ENCODE measurements at regions not wholly inside any gene's neighbourhood (a gene's known extent, or its start where the extent isn't known, plus 50 kb on each side); places are given as distances from the start of the nearest gene placed in this dataset.
A peak's percentile ranks its signal among the peaks of the same experiment; 100 is the strongest.

DNA sequence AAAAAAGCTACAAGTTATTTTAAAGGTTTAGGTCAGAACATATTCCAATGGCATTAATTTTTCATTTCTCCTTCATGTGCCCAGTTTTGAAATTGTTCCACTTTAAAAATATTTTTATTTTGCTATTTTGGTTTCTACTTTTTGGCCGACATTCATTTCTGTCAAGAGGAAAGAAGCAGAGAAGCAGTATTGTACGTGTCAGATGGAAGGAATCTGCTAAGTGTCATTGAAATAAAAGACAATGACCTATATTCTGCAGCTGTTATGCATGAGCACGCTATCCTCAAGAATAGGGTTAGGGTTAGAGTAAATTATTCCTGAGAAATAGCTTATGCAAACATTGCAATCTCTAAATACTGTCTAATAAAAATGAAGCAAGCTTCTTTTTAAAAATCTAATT, 941.7 kb downstream of the TUSC7 start:
- no peak for DNase-seq

- no peak for DNase-seq
These were observed 946.8 kb downstream of the TUSC7 start for GRCh38 chr3:117656391-117656790.

DNA sequence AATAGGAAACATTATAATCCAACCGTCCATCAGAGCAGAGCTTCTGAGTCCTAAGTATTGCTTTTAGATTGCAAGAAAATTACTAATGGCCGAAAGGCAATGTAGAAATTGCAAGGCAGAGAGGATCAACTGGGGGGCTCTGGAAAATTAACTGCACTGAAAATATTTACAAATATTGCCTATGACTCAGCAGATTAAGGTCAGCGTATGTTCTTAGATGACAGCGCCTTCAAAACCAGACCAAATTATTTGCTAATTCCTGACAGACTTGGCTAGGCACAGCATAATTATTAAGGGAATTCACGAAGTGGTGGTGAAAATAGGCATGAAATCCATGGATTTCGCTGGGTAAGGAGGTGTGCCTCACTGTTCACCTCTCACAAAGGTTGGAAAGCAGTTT, 947.7 kb downstream of the TUSC7 start:
- DNase-seq, result no peak

DNA sequence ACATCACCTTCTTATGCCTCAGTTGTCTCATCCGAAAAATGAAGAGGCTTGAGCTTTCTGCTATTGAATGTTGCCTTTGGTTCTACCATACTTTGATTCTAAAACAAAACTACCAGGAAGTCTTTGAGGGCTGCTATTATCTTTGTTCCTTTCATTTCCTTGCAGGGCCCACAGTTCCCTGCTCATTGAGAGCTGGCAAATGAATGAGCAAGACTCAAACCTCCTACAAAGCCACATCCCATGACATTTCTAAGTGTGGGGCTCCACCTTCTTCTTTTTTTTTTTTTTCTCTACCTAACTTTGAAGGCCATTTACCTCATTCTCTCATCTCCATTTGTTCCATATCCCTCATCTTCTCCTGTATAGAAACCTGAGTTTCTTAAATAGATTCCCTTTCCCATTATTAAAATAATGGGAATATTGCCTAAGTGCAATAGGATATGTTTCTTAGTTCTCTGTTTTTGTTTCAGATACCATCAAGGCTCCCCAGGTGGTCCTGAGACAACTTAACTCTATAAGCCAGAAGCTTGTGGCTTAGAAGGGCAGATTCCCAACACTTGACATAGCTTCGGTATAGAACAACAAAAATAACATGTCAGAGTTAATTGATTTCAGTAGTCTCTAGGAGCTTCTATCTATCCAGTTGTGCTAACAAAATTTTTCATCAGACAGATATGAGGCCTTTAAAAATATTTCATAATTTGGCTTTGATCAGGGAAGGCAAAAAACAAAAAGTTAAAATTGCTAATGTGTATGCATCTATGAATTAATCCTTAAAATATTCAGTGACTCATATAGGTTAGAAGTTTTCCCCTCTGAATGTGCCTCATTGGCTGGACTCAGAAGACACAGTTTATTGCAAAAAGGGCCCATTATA, 951.6 kb downstream of the TUSC7 start:
- DNase-seq, result no peak

DNA sequence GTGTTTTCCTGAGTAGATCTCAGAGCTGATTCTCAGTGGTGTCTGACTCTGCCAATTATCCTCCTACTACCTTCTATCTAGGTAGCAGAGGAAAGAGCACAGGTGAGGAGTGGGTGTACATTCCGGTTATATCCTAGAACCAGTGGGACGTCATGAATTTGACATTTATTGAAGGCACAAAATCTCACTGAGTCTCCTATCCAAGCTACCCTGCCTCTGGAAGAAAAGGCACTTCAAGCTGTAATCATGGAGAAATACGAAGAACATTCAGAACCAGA, 952.2 kb downstream of the TUSC7 start:
- DNase-seq, result no peak

DNA sequence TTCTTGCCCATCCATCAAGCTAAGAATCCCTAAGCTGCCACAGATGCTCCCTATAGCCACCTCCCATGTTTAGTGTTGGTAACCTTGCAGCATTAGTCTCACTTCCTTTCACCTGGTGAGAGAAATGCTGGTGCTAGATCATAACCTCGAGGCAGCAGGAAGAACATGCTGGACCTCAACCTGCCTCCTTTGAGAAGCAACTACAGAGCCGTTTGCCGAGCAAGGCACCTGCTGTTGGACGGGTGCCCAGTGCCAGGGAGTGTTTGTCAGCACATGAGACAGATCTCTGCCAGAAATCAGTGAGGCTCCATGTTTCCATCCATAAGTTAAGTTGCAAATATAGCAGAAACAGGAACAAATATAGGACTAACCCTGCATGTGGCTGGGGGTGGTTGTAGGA, 955.7 kb downstream of the TUSC7 start:
- DNase-seq, result peak in 21 of 56 donors; percentile 1 to 40 (median 11)

GRCh38 chr3:117666325-117666724, 956.7 kb downstream of the TUSC7 start:
- no peak for DNase-seq

DNA sequence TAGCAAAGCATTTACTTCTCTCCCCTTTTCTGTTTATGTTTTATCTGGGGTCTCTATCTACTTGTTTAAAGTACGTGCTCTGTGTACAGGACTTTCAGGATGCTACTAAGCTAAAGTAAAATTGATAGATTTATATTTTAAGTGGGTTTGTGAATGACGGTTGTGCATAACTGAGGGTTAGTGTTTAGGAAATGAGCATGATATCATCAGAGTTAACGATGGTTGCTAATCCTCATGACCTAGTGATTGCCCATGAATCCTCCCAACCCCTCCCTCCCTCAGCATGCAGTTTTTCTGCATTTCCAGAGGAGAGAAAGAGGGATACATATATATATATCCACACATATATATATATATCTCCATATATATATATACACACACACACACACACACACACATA, 957.2 kb downstream of the TUSC7 start:
- DNase-seq, result no peak

- DNase-seq, result no peak
These were observed 960.2 kb downstream of the TUSC7 start for GRCh38 chr3:117669774-117670173.

- DNase-seq, result no peak
These were observed 962.2 kb downstream of the TUSC7 start for GRCh38 chr3:117671722-117672318.

- DNase-seq, result no peak
These were observed 964.7 kb downstream of the TUSC7 start for GRCh38 chr3:117674321-117674720.

DNA sequence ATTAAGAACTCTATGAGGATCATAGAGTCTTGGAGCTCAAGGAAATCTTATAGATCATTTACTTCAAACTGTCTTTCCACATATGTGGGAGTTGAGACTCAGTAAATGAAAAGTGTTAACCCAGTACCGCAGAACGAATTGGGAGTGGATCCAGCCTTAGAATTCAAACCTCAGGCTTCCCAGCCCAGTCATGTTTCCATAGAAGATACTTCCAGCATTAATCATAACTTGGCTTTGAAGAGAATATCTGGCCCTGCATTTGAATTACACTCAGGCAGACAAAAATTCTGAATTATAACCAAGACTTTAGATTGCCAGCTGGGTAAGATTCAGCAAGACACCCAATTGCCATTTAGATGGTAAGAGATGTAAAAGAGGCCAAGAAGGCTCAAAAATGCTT, 972.0 kb downstream of the TUSC7 start:
- DNase-seq, result no peak

- no peak for DNase-seq
These were observed 977.5 kb downstream of the TUSC7 start for GRCh38 chr3:117687096-117687495.

DNA sequence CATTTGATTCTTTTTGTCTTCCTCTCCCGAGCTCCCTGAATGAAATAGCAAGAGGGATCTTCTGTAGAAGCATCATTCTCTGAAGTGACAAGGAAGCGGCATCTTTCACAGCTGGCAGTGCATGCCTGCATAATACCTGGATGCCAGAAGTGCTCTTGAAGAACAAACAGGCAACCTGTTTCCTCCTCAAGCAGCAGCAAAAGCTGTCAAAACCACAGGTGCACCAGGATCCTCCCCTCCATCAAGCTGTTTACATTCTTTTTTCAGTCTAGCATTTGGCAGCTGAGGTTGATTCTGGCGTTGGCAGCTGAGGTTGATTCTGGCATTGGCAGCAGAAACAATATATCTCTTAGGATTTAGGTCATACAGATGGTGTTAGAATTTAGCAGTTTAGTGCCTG, 979.0 kb downstream of the TUSC7 start:
- DNase-seq, result no peak

DNA sequence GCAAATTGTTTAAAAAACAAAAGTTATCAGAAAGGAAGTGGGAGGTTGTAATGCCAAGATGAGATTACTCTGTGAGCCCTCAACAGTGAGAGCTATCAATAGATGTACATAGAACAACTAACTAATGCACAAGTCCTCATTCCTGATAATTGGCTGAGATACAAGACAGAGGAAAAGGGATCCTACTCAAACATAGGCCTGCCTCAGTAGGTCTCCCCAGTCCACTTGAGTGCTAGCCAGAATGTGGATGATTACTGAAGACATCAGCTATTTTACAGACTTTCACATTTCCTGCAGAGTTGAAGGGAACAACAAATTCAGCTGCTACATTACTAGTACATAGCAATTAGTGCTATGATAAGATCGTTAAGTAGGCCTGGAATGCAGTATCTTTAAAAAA, 981.9 kb downstream of the TUSC7 start:
- no peak for DNase-seq

DNA sequence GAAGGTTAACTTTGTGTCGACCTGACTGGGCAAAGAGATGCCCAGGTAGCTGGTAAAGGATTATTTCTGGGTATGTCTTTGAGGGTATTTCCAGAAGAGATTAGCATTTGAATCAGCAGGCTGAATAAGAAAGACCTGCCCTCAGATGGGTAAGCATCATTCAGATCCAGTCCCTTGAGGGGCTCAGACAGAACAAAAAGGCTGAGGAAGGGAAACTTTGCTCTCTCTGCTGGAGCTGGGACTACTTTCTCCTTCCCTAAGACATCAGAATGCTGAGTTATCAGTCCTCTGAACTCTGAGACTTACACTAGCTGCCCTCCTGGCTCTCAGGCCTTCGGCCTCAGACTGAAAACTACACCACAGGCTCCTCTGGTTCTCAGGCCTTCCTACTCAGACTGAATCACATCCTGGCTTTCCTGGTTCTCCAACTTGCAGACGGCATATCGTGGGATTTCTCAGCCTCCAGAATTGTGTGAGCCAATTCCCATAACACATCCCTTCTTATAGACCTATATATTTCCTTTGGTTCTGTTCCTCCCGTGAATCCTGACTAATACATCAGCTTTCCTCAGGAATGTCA, 982.9 kb downstream of the TUSC7 start:
- DNase-seq, result no peak

GRCh38 chr3:117695321-117695720, 985.7 kb downstream of the TUSC7 start:
- no peak for DNase-seq

DNA sequence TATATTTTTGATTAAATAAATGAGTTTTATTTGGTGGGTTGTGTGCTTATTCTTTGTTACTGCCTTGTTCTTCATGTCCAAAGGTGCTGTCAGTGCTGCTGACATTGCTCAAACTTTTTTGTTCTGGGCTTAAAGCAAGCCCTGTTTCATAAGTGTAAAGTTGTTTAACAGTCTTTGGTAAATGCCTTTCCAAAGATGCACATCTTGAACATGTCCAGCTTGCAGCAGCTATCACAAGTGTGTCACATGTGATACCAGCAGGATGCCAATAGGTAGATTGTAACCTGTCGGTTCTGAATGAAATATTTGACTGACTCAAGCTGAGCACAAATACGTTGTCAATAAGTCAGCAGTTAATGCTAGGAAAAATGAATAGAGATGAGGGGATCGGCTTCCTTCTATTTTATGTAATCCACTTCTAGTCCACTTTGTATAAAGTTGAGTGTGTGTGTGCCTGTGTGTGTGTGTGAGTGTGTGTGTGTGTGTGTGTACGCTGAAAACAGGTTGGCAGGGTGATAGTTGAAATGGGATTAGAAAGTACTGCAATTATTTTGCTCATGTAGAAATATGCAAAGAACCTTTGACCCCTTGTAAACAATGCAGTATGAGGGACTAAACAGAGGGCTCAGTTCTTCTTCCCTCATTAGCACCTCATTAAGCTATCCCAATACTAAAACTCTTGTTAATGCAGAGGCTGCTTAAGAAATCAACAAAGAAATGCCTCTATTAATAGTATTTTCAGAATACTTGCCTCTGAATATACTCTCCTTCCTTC, 986.5 kb downstream of the TUSC7 start:
- no peak for DNase-seq

DNA sequence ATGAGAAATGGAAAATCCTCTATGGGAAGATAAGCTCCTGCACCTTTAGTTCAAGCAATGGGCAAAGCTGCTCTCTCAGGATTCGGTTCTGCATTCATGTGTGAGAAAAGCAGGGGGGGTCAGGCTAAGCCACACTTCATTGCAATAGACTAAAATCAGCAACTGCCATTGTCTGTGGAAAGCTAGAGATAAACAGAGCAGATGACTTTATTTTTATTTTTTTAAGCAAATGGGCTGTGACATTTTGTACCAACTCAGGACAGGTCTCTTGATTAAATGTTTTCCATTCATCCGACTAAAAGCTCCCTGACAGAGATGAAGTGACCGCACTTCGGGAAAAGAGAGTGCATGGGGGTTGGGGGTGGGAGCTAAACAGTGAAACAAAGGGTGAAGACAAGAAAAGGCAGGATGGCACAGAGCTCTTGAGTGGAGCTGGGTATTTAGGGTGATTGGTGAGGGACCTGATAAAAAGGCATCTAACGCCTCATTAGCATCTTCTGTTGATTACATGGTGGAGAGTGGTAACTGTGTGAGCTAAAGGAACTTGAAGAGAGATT, 987.4 kb downstream of the TUSC7 start:
- no peak for DNase-seq

DNA sequence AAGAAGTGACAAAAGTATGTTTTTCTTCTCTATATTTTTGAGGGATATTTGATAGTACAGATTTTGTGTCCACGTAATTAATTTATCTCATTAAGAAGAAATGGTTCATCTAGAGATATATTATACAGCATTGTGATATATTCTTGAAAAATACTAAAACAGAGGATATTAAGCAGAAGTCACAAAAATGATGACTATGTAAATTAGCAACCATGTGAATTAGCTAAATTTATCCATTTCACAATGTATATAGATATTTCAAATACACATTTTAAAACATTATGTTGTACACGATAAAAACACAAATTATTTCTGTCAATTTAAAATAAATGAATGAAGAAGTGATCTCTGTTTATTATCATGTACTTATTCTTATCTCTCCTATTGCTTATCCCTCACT, 989.5 kb downstream of the TUSC7 start:
- DNase-seq, result no peak

GRCh38 chr3:117700573-117701360, 991.2 kb downstream of the TUSC7 start:
- DNase-seq, result no peak
